A673 (cell line): ENCODE measurements at regions not wholly inside any gene's neighbourhood (a gene's known extent, or its start where the extent isn't known, plus 50 kb on each side); places are given as distances from the start of the nearest gene placed in this dataset.

Experiments used
- CTCF ChIP-seq: fragments of 300-800, 200-600 bp; sonication (generic); conservative IDR thresholded peaks from 2 replicates; pipeline ENCODE4 v1.5.1; 2017; ENCODE audit warnings: low read depth, mild to moderate bottlenecking, antibody characterized with exemption, low read length, moderate library complexity, mixed read lengths
- EZH2 ChIP-seq: fragments of 200-600 bp; sonication (generic); IDR thresholded peaks from 2 replicates; pipeline ENCODE4 v1.6.1; 2017; ENCODE audit warnings: borderline replicate concordance, low read depth, mild to moderate bottlenecking, mixed read lengths, antibody characterized with exemption, low read length; ENCODE audit not compliant: poor library complexity, severe bottlenecking

- no peak for TF ChIP-seq CTCF
- no peak for TF ChIP-seq EZH2
Observed at GRCh38 chr11:17156283-17156682, 51.5 kb downstream of the PIK3C2A start.
